HCT116 (cell line): ENCODE measurements at regions not wholly inside any gene's neighbourhood (a gene's known extent, or its start where the extent isn't known, plus 50 kb on each side); places are given as distances from the start of the nearest gene placed in this dataset.

Source experiments
- ATAC-seq: fragments of 200-7000 bp; cut with Tn5 transposase; 2 replicates; pipeline ENCODE4 v1.9.1; 2020; ENCODE audit warnings: mild to moderate bottlenecking, moderate library complexity
- BruUV-seq: library from RNA; stranded (reverse); fragments of 400-500 nt; replicated peaks from 2 replicates; lab custom pipeline; 2021; lab: Mats Ljungman, UMichigan
- CTCF ChIA-PET: fragments of 300-600 bp; sonication (Branson Sonifier 250); formaldehyde crosslinking; loops from one replicate; lab custom pipeline; 2021; ENCODE audit warnings: antibody characterized with exemption; lab: Charles Lee
- POLR2A ChIA-PET: fragments of 300-600, 350-600 bp; sonication (Branson Sonifier 250); formaldehyde crosslinking; loops from one replicate; lab custom pipeline; 2021; ENCODE audit warnings: antibody characterized with exemption; lab: Charles Lee
- RAD21 ChIA-PET, 2 experiments: fragments of 300-600 bp; sonication (Branson Sonifier 250); formaldehyde crosslinking; loops; one replicate each; lab custom pipeline; 2023; ENCODE audit warnings: low total read pairs in 2 of 2; ENCODE audit not compliant: uncharacterized antibody in 2 of 2, unreplicated experiment in 2 of 2, low non-redundant PET in 1 of 2; lab: Charles Lee
- DNase-seq: peaks from one replicate; pipeline ENCODE4 v3.0.0-alpha.2; 2010; ENCODE audit warnings: low read depth, low spot score
- H2AFZ ChIP-seq: fragments of 200-600 bp; shearing (Covaris generic), sonication (generic); 2 replicates; pipeline ENCODE4 v1.6.1; 2017; ENCODE audit warnings: low read depth, mixed run types, mixed read lengths, antibody characterized with exemption, low read length; ENCODE audit not compliant: poor library complexity, severe bottlenecking
- H3K27ac ChIP-seq: 2 replicates; pipeline ENCODE4 v1.5.1; 2012; ENCODE audit warnings: low read depth, low read length
- H3K27me3 ChIP-seq: fragments of 200-600 bp; sonication (generic); 2 replicates; pipeline ENCODE4 v1.6.1; 2016; ENCODE audit warnings: mixed run types, low read length, mixed read lengths; ENCODE audit not compliant: insufficient read depth
- H3K36me3 ChIP-seq, 2 experiments: fragments of 200-500 bp in 1 of 2; fragments of 200-600 bp in 1 of 2; sonication (Bioruptor generic) in 1 of 2; sonication (generic) in 1 of 2; 2 replicates each; pipeline versions ENCODE4 v1.5.1 to v1.6.1; 2014 to 2016; ENCODE audit warnings: low read length in 2 of 2, inconsistent platforms in 1 of 2, mixed read lengths in 1 of 2, mixed run types in 1 of 2; ENCODE audit not compliant: insufficient read depth in 2 of 2, control insufficient read depth in 1 of 2
- H3K4me1 ChIP-seq, 2 experiments: fragments of 200-600 bp in 1 of 2; sonication (generic) in 1 of 2; 2 replicates each; pipeline versions ENCODE4 v1.5.1 to v1.6.1; 2012 to 2017; ENCODE audit warnings: low read length in 2 of 2, inconsistent platforms in 1 of 2, mild to moderate bottlenecking in 1 of 2, mixed read lengths in 1 of 2, mixed run types in 1 of 2, moderate library complexity in 1 of 2; ENCODE audit not compliant: insufficient read depth in 2 of 2, control insufficient read depth in 1 of 2
- H3K4me2 ChIP-seq: fragments of 200-600 bp; sonication (generic); 2 replicates; pipeline ENCODE4 v1.6.1; 2017; ENCODE audit warnings: mixed run types, low read length, mixed read lengths
- H3K4me3 ChIP-seq, 2 experiments: fragments of 200-600 bp in 1 of 2; sonication (generic) in 1 of 2; replicated peaks in 1 of 2; 2 replicates each; pipeline ENCODE4 v1.5.1; 2011 to 2016; ENCODE audit warnings: low read length in 2 of 2, control low read depth in 1 of 2, low read depth in 1 of 2, mild to moderate bottlenecking in 1 of 2, mixed read lengths in 1 of 2, mixed run types in 1 of 2
- H3K79me2 ChIP-seq: fragments of 200-600 bp; sonication (generic); 2 replicates; pipeline ENCODE4 v1.6.1; 2017; ENCODE audit warnings: mild to moderate bottlenecking, mixed run types, low read length, moderate library complexity, mixed read lengths; ENCODE audit not compliant: insufficient read depth
- H3K9ac ChIP-seq: fragments of 200-600 bp; sonication (generic); 2 replicates; pipeline ENCODE4 v1.6.1; 2016; ENCODE audit warnings: low read length, mixed read lengths
- H3K9me2 ChIP-seq: fragments of 200-600 bp; sonication (generic), shearing (Covaris generic); 2 replicates; pipeline ENCODE4 v1.6.1; 2017; ENCODE audit warnings: mixed run types, mild to moderate bottlenecking, moderate library complexity; ENCODE audit not compliant: insufficient read depth
- H3K9me3 ChIP-seq, 2 experiments: fragments of 200-500 bp in 1 of 2; fragments of 200-600 bp in 1 of 2; sonication (Bioruptor generic) in 1 of 2; sonication (generic) in 1 of 2; 2 replicates each; pipeline ENCODE4 v1.6.1; 2014 to 2017; ENCODE audit warnings: low read length in 2 of 2, mixed read lengths in 2 of 2, inconsistent platforms in 1 of 2, low read depth in 1 of 2, mild to moderate bottlenecking in 1 of 2, mixed run types in 1 of 2, moderate library complexity in 1 of 2; ENCODE audit not compliant: control insufficient read depth in 1 of 2, insufficient read depth in 1 of 2
- H4K20me1 ChIP-seq: fragments of 200-600 bp; sonication (generic), shearing (Covaris generic); 2 replicates; pipeline ENCODE4 v1.6.1; 2017; ENCODE audit warnings: mixed run types, mild to moderate bottlenecking, moderate library complexity; ENCODE audit not compliant: insufficient read depth
- CBX3 ChIP-seq: IDR thresholded peaks from 2 replicates; pipeline ENCODE4 v1.6.1; 2012; ENCODE audit warnings: low read depth
- CEBPB ChIP-seq: IDR thresholded peaks from 2 replicates; pipeline ENCODE4 v1.6.1; 2012; ENCODE audit warnings: low read depth
- EGR1 ChIP-seq: IDR thresholded peaks from 2 replicates; pipeline ENCODE4 v1.6.1; 2012; ENCODE audit warnings: low read depth
- ELF1 ChIP-seq: IDR thresholded peaks from 2 replicates; pipeline ENCODE4 v1.6.1; 2012; ENCODE audit warnings: low read depth, borderline replicate concordance
- FOSL1 ChIP-seq: IDR thresholded peaks from 2 replicates; pipeline ENCODE4 v1.6.1; 2012; ENCODE audit warnings: low read depth
- POLR2AphosphoS5 ChIP-seq: IDR thresholded peaks from 2 replicates; pipeline ENCODE4 v1.6.1; 2011; ENCODE audit warnings: mild to moderate bottlenecking, low read depth, low read length, moderate library complexity
- RAD21 ChIP-seq: IDR thresholded peaks from 2 replicates; pipeline ENCODE4 v1.6.1; 2012; ENCODE audit warnings: low read depth, mild to moderate bottlenecking
- SP1 ChIP-seq: IDR thresholded peaks from 2 replicates; pipeline ENCODE4 v1.6.1; 2012; ENCODE audit warnings: low read depth
- SRF ChIP-seq: IDR thresholded peaks from 2 replicates; pipeline ENCODE4 v1.6.1; 2012; ENCODE audit warnings: low read depth
- ZFX ChIP-seq: fragments of 450-650 bp; IDR thresholded peaks from 2 replicates; pipeline ENCODE4 v1.6.1; 2017
- ZNF274 ChIP-seq: fragments of 200-500 bp; sonication (Bioruptor generic); IDR thresholded peaks from 2 replicates; pipeline ENCODE4 v1.6.1; 2014; ENCODE audit warnings: mild to moderate bottlenecking, low read depth, low read length, inconsistent platforms
- intact Hi-C: fragments of 100-400 bp; cut with micrococcal nuclease; formaldehyde crosslinking; loops from 2 replicates; pipeline ENCODE4 v1.10.0; 2022
- TF ChIP-seq, protein P1 (sequence below): IDR thresholded peaks from 2 replicates; pipeline ENCODE4 v1.6.1; 2012
- TF ChIP-seq, protein P2 (sequence below): IDR thresholded peaks from 2 replicates; pipeline ENCODE4 v1.6.1; 2011; ENCODE audit warnings: mild to moderate bottlenecking, low read length, moderate library complexity; ENCODE audit not compliant: insufficient replicate concordance; ENCODE audit errors: extremely low read depth
- TF ChIP-seq, protein P3 (sequence below), 3 experiments: fragments of 200-600 bp in 1 of 3; sonication (generic) in 1 of 3; IDR thresholded peaks in 2 of 3; conservative IDR thresholded peaks in 1 of 3; 2 replicates each; pipeline ENCODE4 v1.5.1; 2012 to 2017; ENCODE audit warnings: low read depth in 2 of 3, low read length in 2 of 3, antibody characterized with exemption in 1 of 3, borderline replicate concordance in 1 of 3, control low read depth in 1 of 3, mild to moderate bottlenecking in 1 of 3, mixed read lengths in 1 of 3, mixed run types in 1 of 3, moderate library complexity in 1 of 3; ENCODE audit not compliant: insufficient read depth in 1 of 3

DNA sequence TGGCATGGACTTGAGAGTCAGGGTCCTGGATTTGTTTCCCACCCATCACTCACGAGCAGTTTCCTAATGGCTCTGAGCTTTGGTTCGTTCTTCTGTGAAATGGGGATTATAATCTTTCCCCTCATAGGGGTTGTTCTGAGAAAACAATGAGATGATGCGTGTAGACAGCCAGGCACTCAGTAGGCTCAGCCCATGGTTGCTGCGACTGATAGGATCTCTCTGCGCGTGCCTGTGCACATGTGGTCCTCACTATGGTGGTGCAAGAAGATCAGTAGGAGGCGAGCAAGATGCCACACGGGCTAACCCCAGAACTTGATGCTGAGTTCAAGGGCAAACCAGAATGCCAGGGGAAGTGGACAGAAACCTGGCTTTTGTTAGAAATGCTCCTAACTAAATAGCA lies 153.5 kb upstream of the KCNG1 start:
- DNase-seq = no peak
- POLR2A ChIA-PET = no interaction called here
- BruUV-seq = no TSS peak
- no peak overlapping the region for H3K9ac ChIP-seq
- no peak for TF ChIP-seq ELF1
- no peak for TF ChIP-seq RAD21
- TF ChIP-seq CEBPB = no peak
- no peak for TF ChIP-seq ZNF274
- TF ChIP-seq POLR2AphosphoS5 = no peak
- TF ChIP-seq EGR1 = no peak
- TF ChIP-seq, protein P1, sequence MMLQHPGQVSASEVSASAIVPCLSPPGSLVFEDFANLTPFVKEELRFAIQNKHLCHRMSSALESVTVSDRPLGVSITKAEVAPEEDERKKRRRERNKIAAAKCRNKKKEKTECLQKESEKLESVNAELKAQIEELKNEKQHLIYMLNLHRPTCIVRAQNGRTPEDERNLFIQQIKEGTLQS = no peak
- no peak for TF ChIP-seq CBX3
- TF ChIP-seq FOSL1 = no peak
- no peak for TF ChIP-seq SRF
- TF ChIP-seq, all 23 proteins: peak for 0
- no peak for ATAC-seq
- RAD21 ChIA-PET = no interaction called here
- no peaks in the 10 kb centered on the region for H3K9me2 ChIP-seq
- H3K79me2 ChIP-seq = no peaks in the 10 kb centered on the region
- CTCF ChIA-PET = no interaction called here
- no peaks in the 10 kb centered on the region for H3K9me3 ChIP-seq
- no peaks in the 10 kb centered on the region for H3K36me3 ChIP-seq
- no peak overlapping the region for H3K27ac ChIP-seq
- H3K4me1 ChIP-seq = peaks cover 0 to 5% of the 10 kb centered on the region in 2 experiments; a peak in 2 of 4 replicates
- intact Hi-C loops = no loop called here
- no peaks in the 10 kb centered on the region for H4K20me1 ChIP-seq
- peaks cover 19% of the 10 kb centered on the region for H3K27me3 ChIP-seq
- H3K4me3 ChIP-seq = no peak overlapping the region
- no peak overlapping the region for H3K4me2 ChIP-seq
- no peak overlapping the region for H2AFZ ChIP-seq

DNA sequence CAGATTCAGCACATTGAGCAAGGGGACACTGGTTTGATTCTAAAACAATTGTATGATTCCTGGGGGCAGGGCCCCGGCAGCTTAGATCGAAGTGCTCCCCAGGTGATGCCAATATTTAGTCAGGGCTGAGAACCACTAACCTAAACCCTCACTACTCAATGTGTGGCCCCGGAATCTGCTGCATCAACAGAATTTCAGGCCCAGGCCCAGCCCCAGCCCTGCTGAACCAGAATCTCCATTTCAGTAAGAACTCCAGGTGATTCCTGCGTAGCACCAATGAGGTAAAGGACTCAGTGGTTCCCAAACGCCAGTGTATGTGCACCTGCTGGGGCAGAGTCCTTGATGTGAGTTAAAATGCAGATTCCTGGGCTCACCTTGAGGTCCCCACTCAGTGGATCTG lies 152.8 kb upstream of the KCNG1 start:
- no TSS peak for BruUV-seq
- peaks cover 15% of the 10 kb centered on the region for H3K27me3 ChIP-seq
- ChIA-PET CTCF (no interaction called here), POLR2A (no interaction called here), RAD21 (no interaction called here)
- H3K9me3 ChIP-seq = no peaks in the 10 kb centered on the region
- H3K4me3 ChIP-seq = no peak overlapping the region
- no peaks in the 10 kb centered on the region for H3K79me2 ChIP-seq
- H3K4me2 ChIP-seq = no peak overlapping the region
- H3K36me3 ChIP-seq = no peaks in the 10 kb centered on the region
- no peak overlapping the region for H2AFZ ChIP-seq
- DNase-seq = no peak
- no peak for ATAC-seq
- H3K27ac ChIP-seq = no peak overlapping the region
- TF ChIP-seq, protein P2, sequence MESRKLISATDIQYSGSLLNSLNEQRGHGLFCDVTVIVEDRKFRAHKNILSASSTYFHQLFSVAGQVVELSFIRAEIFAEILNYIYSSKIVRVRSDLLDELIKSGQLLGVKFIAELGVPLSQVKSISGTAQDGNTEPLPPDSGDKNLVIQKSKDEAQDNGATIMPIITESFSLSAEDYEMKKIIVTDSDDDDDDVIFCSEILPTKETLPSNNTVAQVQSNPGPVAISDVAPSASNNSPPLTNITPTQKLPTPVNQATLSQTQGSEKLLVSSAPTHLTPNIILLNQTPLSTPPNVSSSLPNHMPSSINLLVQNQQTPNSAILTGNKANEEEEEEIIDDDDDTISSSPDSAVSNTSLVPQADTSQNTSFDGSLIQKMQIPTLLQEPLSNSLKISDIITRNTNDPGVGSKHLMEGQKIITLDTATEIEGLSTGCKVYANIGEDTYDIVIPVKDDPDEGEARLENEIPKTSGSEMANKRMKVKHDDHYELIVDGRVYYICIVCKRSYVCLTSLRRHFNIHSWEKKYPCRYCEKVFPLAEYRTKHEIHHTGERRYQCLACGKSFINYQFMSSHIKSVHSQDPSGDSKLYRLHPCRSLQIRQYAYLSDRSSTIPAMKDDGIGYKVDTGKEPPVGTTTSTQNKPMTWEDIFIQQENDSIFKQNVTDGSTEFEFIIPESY = no peak
- TF ChIP-seq CBX3 (no peak), EGR1 (no peak), ZFX (no peak), SP1 (no peak)
- TF ChIP-seq, protein P3, sequence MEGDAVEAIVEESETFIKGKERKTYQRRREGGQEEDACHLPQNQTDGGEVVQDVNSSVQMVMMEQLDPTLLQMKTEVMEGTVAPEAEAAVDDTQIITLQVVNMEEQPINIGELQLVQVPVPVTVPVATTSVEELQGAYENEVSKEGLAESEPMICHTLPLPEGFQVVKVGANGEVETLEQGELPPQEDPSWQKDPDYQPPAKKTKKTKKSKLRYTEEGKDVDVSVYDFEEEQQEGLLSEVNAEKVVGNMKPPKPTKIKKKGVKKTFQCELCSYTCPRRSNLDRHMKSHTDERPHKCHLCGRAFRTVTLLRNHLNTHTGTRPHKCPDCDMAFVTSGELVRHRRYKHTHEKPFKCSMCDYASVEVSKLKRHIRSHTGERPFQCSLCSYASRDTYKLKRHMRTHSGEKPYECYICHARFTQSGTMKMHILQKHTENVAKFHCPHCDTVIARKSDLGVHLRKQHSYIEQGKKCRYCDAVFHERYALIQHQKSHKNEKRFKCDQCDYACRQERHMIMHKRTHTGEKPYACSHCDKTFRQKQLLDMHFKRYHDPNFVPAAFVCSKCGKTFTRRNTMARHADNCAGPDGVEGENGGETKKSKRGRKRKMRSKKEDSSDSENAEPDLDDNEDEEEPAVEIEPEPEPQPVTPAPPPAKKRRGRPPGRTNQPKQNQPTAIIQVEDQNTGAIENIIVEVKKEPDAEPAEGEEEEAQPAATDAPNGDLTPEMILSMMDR (IDR thresholded peaks at IDR 0.05 in 2 of 3, conservative IDR thresholded peaks at IDR 0.05 in 1 of 3; ENCODE audit: borderline replicate concordance in 1 of 3, insufficient read depth in 1 of 3, low read depth in 2 of 3, low read length in 2 of 3) = no peak
- no peaks in the 10 kb centered on the region for H4K20me1 ChIP-seq
- H3K9ac ChIP-seq = no peak overlapping the region
- no peaks in the 10 kb centered on the region for H3K9me2 ChIP-seq
- peaks cover 0 to 5% of the 10 kb centered on the region in 2 experiments; a peak in 2 of 4 replicates for H3K4me1 ChIP-seq
- intact Hi-C loops = no loop called here
